Breast epithelium (tissue), 4 donors: ENCODE measurements at regions not wholly inside any gene's neighbourhood (a gene's known extent, or its start where the extent isn't known, plus 50 kb on each side); places are given as distances from the start of the nearest gene placed in this dataset.

Experiments
- DNase-seq, 2 donors: peaks; one replicate each; pipeline ENCODE4 v3.0.0-alpha.2; 2019; ENCODE audit warnings: low spot score in 2 of 2
- H3K27ac ChIP-seq, 2 donors: fragments of 200-600 bp; sonication (generic) in 1 of 2; one replicate each; pipeline ENCODE4 v1.5.1; 2016 to 2019; ENCODE audit warnings: mild to moderate bottlenecking in 1 of 2
- H3K27me3 ChIP-seq, 2 donors: fragments of 200-600 bp; sonication (generic) in 1 of 2; one replicate each; pipeline versions ENCODE4 v1.5.1 to v1.6.0; 2017 to 2019; ENCODE audit warnings: control low read depth in 1 of 2, mild to moderate bottlenecking in 1 of 2
- H3K36me3 ChIP-seq: fragments of 200-600 bp; one replicate; pipeline ENCODE4 v1.5.1; 2019
- H3K4me1 ChIP-seq, 2 donors: fragments of 200-600 bp; sonication (generic); one replicate each; pipeline ENCODE4 v1.5.1; 2016 to 2019; ENCODE audit warnings: control low read depth in 1 of 2
- H3K4me3 ChIP-seq, 3 donors: fragments of 200-600 bp; sonication (generic); 1 replicate in 2 of 3; 2 replicates in 1 of 3; pipeline ENCODE4 v1.5.1; 2016 to 2019; ENCODE audit warnings: mild to moderate bottlenecking in 3 of 3, moderate library complexity in 2 of 3
- H3K9me3 ChIP-seq, 2 donors: fragments of 200-600 bp; sonication (generic) in 1 of 2; one replicate each; pipeline ENCODE4 v1.5.1; 2016 to 2019; ENCODE audit warnings: control low read depth in 1 of 2
- CTCF ChIP-seq, 3 donors: fragments of 450-650 bp; IDR thresholded peaks; one replicate each; pipeline ENCODE4 v1.5.1; 2016 to 2017; ENCODE audit warnings: antibody characterized with exemption in 3 of 3, mild to moderate bottlenecking in 3 of 3, moderate library complexity in 3 of 3
- POLR2A ChIP-seq: fragments of 450-650 bp; IDR thresholded peaks from one replicate; pipeline ENCODE4 v1.6.1; 2016; ENCODE audit warnings: antibody characterized with exemption, mild to moderate bottlenecking, moderate library complexity
- POLR2AphosphoS5 ChIP-seq, 3 donors: sonication (generic); formaldehyde crosslinking; IDR thresholded peaks; one replicate each; pipeline ENCODE4 v1.6.1; 2017; ENCODE audit warnings: antibody characterized with exemption in 3 of 3
- intact Hi-C: fragments of 100-400 bp; cut with DNase I; formaldehyde crosslinking; loops from one replicate; pipeline ENCODE4 v1.15.1; 2023; ENCODE audit warnings: low total_unique reads

DNA sequence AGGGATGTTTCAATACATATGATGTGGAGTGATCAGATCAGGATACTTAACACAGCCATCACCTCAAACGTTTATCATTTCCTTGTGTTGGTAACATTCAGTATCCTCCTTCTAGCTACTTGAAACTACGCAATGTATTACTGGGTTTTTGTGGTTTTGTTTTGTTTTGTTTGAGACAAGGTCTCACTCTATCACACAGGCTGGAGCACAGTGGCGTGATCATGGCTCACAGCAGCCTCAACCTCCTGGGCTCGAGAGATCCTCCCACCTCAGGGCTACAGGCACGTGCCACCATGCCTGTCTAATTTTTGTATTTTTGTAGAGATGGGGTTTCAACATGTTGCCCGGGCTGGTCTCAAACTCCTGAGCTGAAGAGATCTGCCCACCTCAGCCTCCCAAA is 70.2 kb upstream of the BCL11B start:
- H3K27me3 ChIP-seq, result peaks cover 0 to 4% of the 10 kb centered on the region in 2 donors
- no peaks in the 10 kb centered on the region for H3K36me3 ChIP-seq
- no peak overlapping the region for H3K4me3 ChIP-seq
- H3K4me1 ChIP-seq, result no peaks in the 10 kb centered on the region
- DNase-seq, result no peak
- intact Hi-C loops, result no loop called here
- H3K27ac ChIP-seq, result no peak overlapping the region
- TF ChIP-seq POLR2AphosphoS5 (IDR thresholded peaks at IDR 0.05) (no peak), POLR2A (no peak), CTCF (IDR thresholded peaks at IDR 0.05) (no peak)
- peaks cover 0 to 3% of the 10 kb centered on the region in 2 donors for H3K9me3 ChIP-seq

- H3K4me3 ChIP-seq, result no peak overlapping the region
- H3K36me3 ChIP-seq, result no peaks in the 10 kb centered on the region
- TF ChIP-seq POLR2A (no peak), CTCF (IDR thresholded peaks at IDR 0.05) (no peak), POLR2AphosphoS5 (IDR thresholded peaks at IDR 0.05) (no peak)
- intact Hi-C loops, result no loop called here
- H3K27me3 ChIP-seq, result peaks cover 0 to 8% of the 10 kb centered on the region in 2 donors
- no peak for DNase-seq
- no peaks in the 10 kb centered on the region for H3K4me1 ChIP-seq
- no peak overlapping the region for H3K27ac ChIP-seq
- peaks cover 0 to 3% of the 10 kb centered on the region in 2 donors for H3K9me3 ChIP-seq
These were observed 67.6 kb upstream of the BCL11B start for GRCh38 chr14:99339551-99339950.

- intact Hi-C loops, result no loop called here
- Histone ChIP-seq H3K4me3 (no peak overlapping the region), H3K4me1 (no peaks in the 10 kb centered on the region), H3K27me3 (peaks cover 0 to 16% of the 10 kb centered on the region in 2 donors), H3K9me3 (peaks cover 0 to 3% of the 10 kb centered on the region in 2 donors), H3K36me3 (no peaks in the 10 kb centered on the region), H3K27ac (no peak overlapping the region)
- TF ChIP-seq CTCF (IDR thresholded peaks at IDR 0.05), result no peak
- no peak for TF ChIP-seq POLR2A
- no peak for TF ChIP-seq POLR2AphosphoS5 (IDR thresholded peaks at IDR 0.05)
- DNase-seq, result no peak
These were observed 66.3 kb upstream of the BCL11B start for GRCh38 chr14:99338313-99338712.

- no peak for TF ChIP-seq POLR2A
- no peak for TF ChIP-seq POLR2AphosphoS5 (IDR thresholded peaks at IDR 0.05)
- TF ChIP-seq CTCF (IDR thresholded peaks at IDR 0.05), result no peak
- intact Hi-C loops, result no loop called here
- Histone ChIP-seq H3K9me3 (no peaks in the 10 kb centered on the region), H3K36me3 (no peaks in the 10 kb centered on the region), H3K4me1 (no peaks in the 10 kb centered on the region), H3K27me3 (peaks cover 0 to 27% of the 10 kb centered on the region in 2 donors), H3K27ac (no peak overlapping the region), H3K4me3 (no peak overlapping the region)
- no peak for DNase-seq
These were observed 62.0 kb upstream of the BCL11B start for GRCh38 chr14:99333841-99334635.

- Histone ChIP-seq H3K36me3 (no peaks in the 10 kb centered on the region), H3K4me1 (no peaks in the 10 kb centered on the region), H3K27me3 (peaks cover 0 to 30% of the 10 kb centered on the region in 2 donors), H3K4me3 (no peak overlapping the region), H3K27ac (no peak overlapping the region), H3K9me3 (no peaks in the 10 kb centered on the region)
- intact Hi-C loops, result no loop called here
- DNase-seq, result no peak
- TF ChIP-seq CTCF (IDR thresholded peaks at IDR 0.05), result no peak
- no peak for TF ChIP-seq POLR2A
- TF ChIP-seq POLR2AphosphoS5 (IDR thresholded peaks at IDR 0.05), result no peak
These were observed 61.2 kb upstream of the BCL11B start for GRCh38 chr14:99333214-99333613.
